ENCODE measurements at regions not wholly inside any gene's neighbourhood (a gene's known extent, or its start where the extent isn't known, plus 50 kb on each side); places are given as distances from the start of the nearest gene placed in this dataset.

GRCh38 chr6:27544612-27545260, 71.8 kb upstream of the ZNF184 start:
- no peak for TF ChIP-seq REST (IDR thresholded peaks at IDR 0.05; ENCODE audit: insufficient read depth in 1 of 2, low read depth in 2 of 2, low read length in 2 of 2)
- TF ChIP-seq FOXP2 (optimal IDR thresholded peaks at IDR 0.05; ENCODE audit: borderline replicate concordance, extremely low read depth, extremely low read length, insufficient read depth): no peak
- TF ChIP-seq POLR2AphosphoS5 (IDR thresholded peaks at IDR 0.05; ENCODE audit: low read depth, low read length): no peak
- TF ChIP-seq TAF1 (IDR thresholded peaks at IDR 0.05; ENCODE audit: borderline replicate concordance, insufficient read depth, low read length): no peak
- TF ChIP-seq SIN3A (IDR thresholded peaks at IDR 0.05; ENCODE audit: borderline replicate concordance, insufficient read depth, low read length): no peak

GRCh38 chr6:27542485-27542884, 69.6 kb upstream of the ZNF184 start:
- TF ChIP-seq SIN3A (IDR thresholded peaks at IDR 0.05; ENCODE audit: borderline replicate concordance, insufficient read depth, low read length) (no peak), TAF1 (IDR thresholded peaks at IDR 0.05; ENCODE audit: borderline replicate concordance, insufficient read depth, low read length) (no peak), REST (IDR thresholded peaks at IDR 0.05; ENCODE audit: insufficient read depth in 1 of 2, low read depth in 2 of 2, low read length in 2 of 2) (no peak)

- TF ChIP-seq POLR2AphosphoS5 (IDR thresholded peaks at IDR 0.05; ENCODE audit: low read depth, low read length): no peak
- TF ChIP-seq REST (IDR thresholded peaks at IDR 0.05; ENCODE audit: insufficient read depth in 1 of 2, low read depth in 2 of 2, low read length in 2 of 2): no peak
- TF ChIP-seq FOXP2 (optimal IDR thresholded peaks at IDR 0.05; ENCODE audit: borderline replicate concordance, extremely low read depth, extremely low read length, insufficient read depth): no peak
- no peak for TF ChIP-seq SIN3A (IDR thresholded peaks at IDR 0.05; ENCODE audit: borderline replicate concordance, insufficient read depth, low read length)
- no peak for TF ChIP-seq TAF1 (IDR thresholded peaks at IDR 0.05; ENCODE audit: borderline replicate concordance, insufficient read depth, low read length)
Observed at GRCh38 chr6:27541933-27542297, 69.0 kb upstream of the ZNF184 start.

GRCh38 chr6:27541212-27541932, 68.5 kb upstream of the ZNF184 start:
- TF ChIP-seq FOXP2 (optimal IDR thresholded peaks at IDR 0.05; ENCODE audit: borderline replicate concordance, extremely low read depth, extremely low read length, insufficient read depth) (no peak), TAF1 (IDR thresholded peaks at IDR 0.05; ENCODE audit: borderline replicate concordance, insufficient read depth, low read length) (no peak), SIN3A (IDR thresholded peaks at IDR 0.05; ENCODE audit: borderline replicate concordance, insufficient read depth, low read length) (no peak), REST (IDR thresholded peaks at IDR 0.05; ENCODE audit: insufficient read depth in 1 of 2, low read depth in 2 of 2, low read length in 2 of 2) (no peak), POLR2AphosphoS5 (IDR thresholded peaks at IDR 0.05; ENCODE audit: low read depth, low read length) (no peak)
